Heart left ventricle (tissue), 16 donors: ENCODE measurements at regions not wholly inside any gene's neighbourhood (a gene's known extent, or its start where the extent isn't known, plus 50 kb on each side); places are given as distances from the start of the nearest gene placed in this dataset.

Experiments used
- ATAC-seq, 4 donors: fragments of 200-7000 bp; cut with Tn5 transposase; one replicate each; pipeline ENCODE4 v1.9.1; 2020 to 2022; ENCODE audit warnings: moderate library complexity in 4 of 4, mild to moderate bottlenecking in 3 of 4, moderate number of reproducible peaks in 1 of 4
- DNase-seq, 5 donors: peaks; one replicate each; pipeline ENCODE4 v3.0.0-alpha.2; 2020
- H3K27ac ChIP-seq, 12 donors: fragments of 200-600 bp; sonication (generic) in 4 of 12; one replicate each; pipeline versions ENCODE4 v1.5.0 to v1.8.0; 2016 to 2022; ENCODE audit warnings: mild to moderate bottlenecking in 2 of 12
- H3K27me3 ChIP-seq, 9 donors: fragments of 200-600 bp; sonication (generic) in 2 of 9; one replicate each; pipeline versions ENCODE4 v1.5.1 to v1.8.0; 2016 to 2022; ENCODE audit warnings: mild to moderate bottlenecking in 3 of 9
- H3K36me3 ChIP-seq, 9 donors: fragments of 200-600 bp; sonication (generic) in 2 of 9; one replicate each; pipeline versions ENCODE4 v1.5.0 to v1.8.0; 2018 to 2022; ENCODE audit warnings: mild to moderate bottlenecking in 2 of 9
- H3K4me1 ChIP-seq, 12 donors: fragments of 200-600 bp; sonication (generic) in 4 of 12; one replicate each; pipeline versions ENCODE4 v1.5.0 to v1.8.0; 2016 to 2022; ENCODE audit warnings: mild to moderate bottlenecking in 3 of 12
- H3K4me3 ChIP-seq, 12 donors: fragments of 200-600 bp; sonication (generic) in 4 of 12; one replicate each; pipeline versions ENCODE4 v1.5.0 to v1.8.0; 2017 to 2022; ENCODE audit warnings: mild to moderate bottlenecking in 9 of 12, moderate library complexity in 4 of 12
- H3K9me3 ChIP-seq, 12 donors: fragments of 200-600 bp; sonication (generic) in 4 of 12; one replicate each; pipeline versions ENCODE4 v1.5.0 to v1.8.0; 2016 to 2022; ENCODE audit warnings: mild to moderate bottlenecking in 1 of 12
- POLR2A ChIP-seq, 2 donors: fragments of 450-650 bp; IDR thresholded peaks; one replicate each; pipeline ENCODE4 v1.6.1; 2017; ENCODE audit warnings: antibody characterized with exemption in 2 of 2, mild to moderate bottlenecking in 2 of 2, moderate library complexity in 2 of 2
- WGBS, 4 donors: extraction: QIAGEN DNeasy Blood & Tissue Kit in 2 of 4; methylation state at CpG; one replicate each; pipeline versions ENCODE4 v1.1.5 to v1.1.7; 2013 to 2018; 5-methylcytosine and 5-hydroxymethylcytosine counted together
- intact Hi-C, 10 donors: fragments of 100-400 bp; cut with DNase I; formaldehyde crosslinking; loops; one replicate each; pipeline versions ENCODE4 v1.11.1 to v1.14.2; 2022
- TF ChIP-seq, protein P1 (sequence below), 12 donors: fragments of 200-600 bp; sonication (generic) in 4 of 12; IDR thresholded peaks; one replicate each; pipeline versions ENCODE4 v1.5.0 to v1.8.0; 2018 to 2022; ENCODE audit warnings: antibody characterized with exemption in 12 of 12, mild to moderate bottlenecking in 5 of 12
- donor health status: ischemic (EF 13 %, LVEDD 7.1; RV severe dilation, severe dysfunction).
- donor health status: healthy with polysubstance abuse.
- donor health status: DM: no; HTN: yes; CAD: no.
- donor health status: DM: no; HTN: no; CAD: no.
- donor health status: ischemic (EF 25% LVEDD 6.9; RV normal size, moderate dysfunction).
- donor health status: ischemic (EF 25% LVEDD 5.7; RV mildly dilated, moderate dysfunction).
- donor health status: healthy.
- donor health status: DM: yes; HTN: yes; CAD: no.
- donor health status: ischemic (EF 35%, LVEDD 5.7; RV mildly dilated, moderate dysfunction).
- donor health status: nonischemic (EF 11% LVEDD 7.7; RV severe dilation, severe dysfunction).
- donor health status: DM: yes; HTN: yes; CAD: no.
- donor health status: PGD.
- donor health status: ischemic (EF 29% LVEDD 5.4; RV normal size, mild dysfunction).
- donor health status: nonischemic (EF 23%, LVEDD 6.1; RV moderate dilation, normal function).

DNA sequence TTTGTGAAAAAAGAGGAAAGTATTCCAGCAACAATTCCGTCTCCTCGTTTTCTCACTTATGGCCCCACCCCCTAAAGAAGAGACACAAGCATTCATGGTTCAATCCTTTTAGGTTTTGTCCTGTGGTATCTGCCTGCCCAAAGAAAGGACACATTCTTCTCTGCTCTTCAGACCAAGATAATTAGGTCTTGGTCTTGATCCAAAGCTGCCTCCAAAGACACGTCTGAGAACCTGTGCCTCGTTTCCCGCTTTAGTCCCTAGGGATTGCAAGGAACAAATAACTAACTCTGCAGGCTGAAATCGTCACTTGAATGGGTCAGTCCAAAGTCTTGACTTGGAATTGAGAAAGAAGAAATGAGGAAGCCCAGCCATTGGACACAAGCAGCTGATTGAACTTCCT lies 202.7 kb upstream of the FAR2 start:
- H3K4me1 ChIP-seq = no peaks in the 10 kb centered on the region
- TF ChIP-seq, protein P1, sequence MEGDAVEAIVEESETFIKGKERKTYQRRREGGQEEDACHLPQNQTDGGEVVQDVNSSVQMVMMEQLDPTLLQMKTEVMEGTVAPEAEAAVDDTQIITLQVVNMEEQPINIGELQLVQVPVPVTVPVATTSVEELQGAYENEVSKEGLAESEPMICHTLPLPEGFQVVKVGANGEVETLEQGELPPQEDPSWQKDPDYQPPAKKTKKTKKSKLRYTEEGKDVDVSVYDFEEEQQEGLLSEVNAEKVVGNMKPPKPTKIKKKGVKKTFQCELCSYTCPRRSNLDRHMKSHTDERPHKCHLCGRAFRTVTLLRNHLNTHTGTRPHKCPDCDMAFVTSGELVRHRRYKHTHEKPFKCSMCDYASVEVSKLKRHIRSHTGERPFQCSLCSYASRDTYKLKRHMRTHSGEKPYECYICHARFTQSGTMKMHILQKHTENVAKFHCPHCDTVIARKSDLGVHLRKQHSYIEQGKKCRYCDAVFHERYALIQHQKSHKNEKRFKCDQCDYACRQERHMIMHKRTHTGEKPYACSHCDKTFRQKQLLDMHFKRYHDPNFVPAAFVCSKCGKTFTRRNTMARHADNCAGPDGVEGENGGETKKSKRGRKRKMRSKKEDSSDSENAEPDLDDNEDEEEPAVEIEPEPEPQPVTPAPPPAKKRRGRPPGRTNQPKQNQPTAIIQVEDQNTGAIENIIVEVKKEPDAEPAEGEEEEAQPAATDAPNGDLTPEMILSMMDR (IDR thresholded peaks at IDR 0.05) = no peak
- TF ChIP-seq POLR2A (IDR thresholded peaks at IDR 0.05) = no peak
- no peaks in the 10 kb centered on the region for H3K27me3 ChIP-seq
- DNase-seq = no peak
- no peak overlapping the region for H3K27ac ChIP-seq
- 46 to 57% (median 50%) methylated on average over 6 of the region's 6 CpGs for WGBS, 4 donors
- ATAC-seq = no peak
- intact Hi-C loops = no loop called here
- no peak overlapping the region for H3K4me3 ChIP-seq
- H3K36me3 ChIP-seq = no peaks in the 10 kb centered on the region
- H3K9me3 ChIP-seq = no peaks in the 10 kb centered on the region

DNA sequence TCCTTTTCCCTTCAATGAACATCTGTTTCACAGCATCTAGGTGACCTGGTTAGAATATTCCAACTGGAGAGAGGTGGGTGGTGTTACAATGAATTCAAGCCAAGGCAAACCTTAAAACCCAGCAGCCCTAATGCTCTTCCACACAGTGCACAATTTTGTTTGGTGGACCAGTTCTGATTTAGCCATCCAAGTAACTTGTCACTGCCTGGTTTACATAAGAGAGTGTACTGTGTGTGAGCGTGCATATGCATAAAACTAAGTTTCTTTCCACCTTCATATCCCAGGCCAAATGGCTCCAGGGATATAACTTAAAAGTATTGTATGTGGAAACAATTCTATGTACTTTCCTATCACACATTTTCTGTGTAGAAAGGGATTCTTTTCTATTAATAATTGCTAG lies 200.4 kb upstream of the FAR2 start:
- intact Hi-C loops = no loop called here
- no peak for ATAC-seq

DNA sequence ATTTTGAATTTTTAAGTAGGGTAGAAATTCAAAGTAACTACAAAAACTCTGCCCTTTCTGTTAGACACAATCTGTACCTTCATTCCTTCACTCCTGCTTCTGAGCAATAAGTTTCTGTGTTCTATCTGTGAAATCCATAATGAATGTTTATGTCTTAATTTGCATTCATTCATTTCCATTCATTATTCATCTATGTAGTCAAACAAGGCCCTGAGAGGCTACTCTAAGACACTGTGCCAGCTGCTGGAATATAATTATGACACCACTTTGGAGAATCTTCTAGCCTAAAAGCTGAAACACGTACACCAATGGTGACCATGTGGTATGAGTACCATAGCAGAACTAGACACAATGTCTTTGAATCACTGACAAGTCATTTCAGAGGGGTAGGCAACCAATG lies 199.9 kb upstream of the FAR2 start:
- no peaks in the 10 kb centered on the region for H3K36me3 ChIP-seq
- TF ChIP-seq, protein P1 (IDR thresholded peaks at IDR 0.05) = no peak
- TF ChIP-seq POLR2A (IDR thresholded peaks at IDR 0.05) = no peak
- no peak overlapping the region for H3K27ac ChIP-seq
- H3K4me3 ChIP-seq = no peak overlapping the region
- no peaks in the 10 kb centered on the region for H3K27me3 ChIP-seq
- DNase-seq (no peak), ATAC-seq (no peak)
- no peaks in the 10 kb centered on the region for H3K4me1 ChIP-seq
- intact Hi-C loops = no loop called here
- WGBS, 4 donors = 84 to 93% (median 91%) methylated on average over 1 of the region's 1 CpG
- H3K9me3 ChIP-seq = no peaks in the 10 kb centered on the region

More for the DNA sequence above, 200.4 kb upstream of the FAR2 start:
- WGBS, 4 donors = 91 to 97% (median 95%) methylated on average over 1 of the region's 1 CpG
- Histone ChIP-seq H3K36me3 (no peaks in the 10 kb centered on the region), H3K4me3 (no peak overlapping the region), H3K4me1 (no peaks in the 10 kb centered on the region), H3K27ac (no peak overlapping the region), H3K27me3 (no peaks in the 10 kb centered on the region), H3K9me3 (no peaks in the 10 kb centered on the region)
- TF ChIP-seq, protein P1 (IDR thresholded peaks at IDR 0.05) = no peak
- no peak for TF ChIP-seq POLR2A (IDR thresholded peaks at IDR 0.05)
- DNase-seq = no peak

DNA sequence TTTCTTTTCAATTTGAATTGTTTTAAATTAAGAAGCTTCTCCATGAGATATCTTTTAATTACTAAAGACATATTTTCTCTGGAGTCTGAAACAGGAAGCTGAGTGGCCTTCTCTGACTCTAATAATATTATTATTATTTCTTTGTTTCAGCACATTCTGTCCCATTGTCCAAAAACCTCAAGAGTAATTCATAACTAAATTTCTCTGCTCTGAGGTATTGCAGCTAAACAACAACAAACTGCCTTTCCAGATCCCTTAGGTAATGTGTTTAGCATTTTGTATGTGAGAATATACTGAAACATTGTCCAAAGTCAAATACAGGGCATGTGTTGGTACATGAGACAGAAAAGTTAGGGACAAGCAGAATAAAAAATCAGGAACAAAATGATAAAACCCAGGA lies 199.0 kb upstream of the FAR2 start:
- no peaks in the 10 kb centered on the region for H3K36me3 ChIP-seq
- TF ChIP-seq, protein P1 (IDR thresholded peaks at IDR 0.05) = no peak
- no peak for TF ChIP-seq POLR2A (IDR thresholded peaks at IDR 0.05)
- DNase-seq = no peak

More for the DNA sequence above, 199.0 kb upstream of the FAR2 start:
- intact Hi-C loops = no loop called here
- Histone ChIP-seq H3K4me1 (no peaks in the 10 kb centered on the region), H3K27me3 (no peaks in the 10 kb centered on the region), H3K4me3 (no peak overlapping the region), H3K9me3 (no peaks in the 10 kb centered on the region), H3K27ac (no peak overlapping the region)
- no peak for ATAC-seq
